NCI-H146 treated with DMSO at 0.1 percent for 48 hours (cell line): ENCODE measurements at regions not wholly inside any gene's neighbourhood (a gene's known extent, or its start where the extent isn't known, plus 50 kb on each side); places are given as distances from the start of the nearest gene placed in this dataset.

Experiments
- DNase-seq: peaks from one replicate; lab custom pipeline; 2025; ENCODE audit not compliant: unreplicated experiment; lab: John Stamatoyannopoulos, UW

- no peak for DNase-seq
These were observed 290.0 kb upstream of the THBS1 start for GRCh38 chr15:39290711-39291435.

- DNase-seq, result no peak
These were observed 289.2 kb upstream of the THBS1 start for GRCh38 chr15:39291690-39292089.

GRCh38 chr15:39296955-39297354 lies 283.9 kb upstream of the THBS1 start:
- no peak for DNase-seq

- DNase-seq, result no peak
These were observed 282.5 kb upstream of the THBS1 start for GRCh38 chr15:39298271-39298962.

- no peak for DNase-seq
These were observed 281.2 kb upstream of the THBS1 start for GRCh38 chr15:39299486-39300267.

- no peak for DNase-seq
These were observed 280.3 kb upstream of the THBS1 start for GRCh38 chr15:39300451-39301153.

GRCh38 chr15:39301589-39301999 lies 279.3 kb upstream of the THBS1 start:
- DNase-seq, result no peak

- no peak for DNase-seq
These were observed 277.9 kb upstream of the THBS1 start for GRCh38 chr15:39302936-39303335.

- DNase-seq, result no peak
These were observed 276.6 kb upstream of the THBS1 start for GRCh38 chr15:39304201-39304841.

- DNase-seq, result no peak
These were observed 275.7 kb upstream of the THBS1 start for GRCh38 chr15:39304931-39305728.

GRCh38 chr15:39310633-39311032 lies 270.2 kb upstream of the THBS1 start:
- DNase-seq, result no peak

- no peak for DNase-seq
These were observed 267.9 kb upstream of the THBS1 start for GRCh38 chr15:39312984-39313383.

- no peak for DNase-seq
These were observed 267.4 kb upstream of the THBS1 start for GRCh38 chr15:39313467-39313866.

GRCh38 chr15:39313881-39314280 lies 267.0 kb upstream of the THBS1 start:
- no peak for DNase-seq

- DNase-seq, result no peak
These were observed 265.6 kb upstream of the THBS1 start for GRCh38 chr15:39315206-39315850.

GRCh38 chr15:39317225-39317624 lies 263.7 kb upstream of the THBS1 start:
- DNase-seq, result no peak

- no peak for DNase-seq
These were observed 262.6 kb upstream of the THBS1 start for GRCh38 chr15:39318231-39318630.

GRCh38 chr15:39320355-39320754 lies 260.5 kb upstream of the THBS1 start:
- no peak for DNase-seq

GRCh38 chr15:39320886-39321285 lies 260.0 kb upstream of the THBS1 start:
- DNase-seq, result no peak
